Endodermal cell (in vitro differentiated cells): ENCODE measurements at regions not wholly inside any gene's neighbourhood (a gene's known extent, or its start where the extent isn't known, plus 50 kb on each side); places are given as distances from the start of the nearest gene placed in this dataset.

Experiments
- DNase-seq: peaks from one replicate; pipeline ENCODE4 v3.0.0-alpha.2; 2017
- H3K27ac ChIP-seq: 2 replicates; pipeline ENCODE4 v1.5.1; 2013; ENCODE audit warnings: mild to moderate bottlenecking, low read depth, low read length, moderate library complexity
- H3K27me3 ChIP-seq: 2 replicates; pipeline ENCODE4 v1.6.1; 2013; ENCODE audit warnings: mild to moderate bottlenecking, low read length, moderate library complexity; ENCODE audit not compliant: insufficient read depth, control insufficient read depth, poor library complexity, severe bottlenecking
- H3K36me3 ChIP-seq: 2 replicates; pipeline ENCODE4 v1.7.0; 2013; ENCODE audit warnings: mild to moderate bottlenecking, low read length, moderate library complexity; ENCODE audit not compliant: control insufficient read depth, insufficient read depth
- H3K4me1 ChIP-seq: one replicate; pipeline ENCODE4 v1.7.0; 2013; ENCODE audit warnings: low read length; ENCODE audit not compliant: control insufficient read depth, insufficient read depth
- H3K4me3 ChIP-seq: 2 replicates; pipeline ENCODE4 v1.5.1; 2013; ENCODE audit warnings: mild to moderate bottlenecking, low read length, moderate library complexity
- H3K9ac ChIP-seq: 2 replicates; pipeline ENCODE4 v1.6.1; 2013; ENCODE audit warnings: mild to moderate bottlenecking, low read length, moderate library complexity; ENCODE audit not compliant: poor library complexity, severe bottlenecking; ENCODE audit errors: extremely low read depth
- H3K9me3 ChIP-seq: 2 replicates; pipeline ENCODE4 v1.6.1; 2013; ENCODE audit warnings: mild to moderate bottlenecking, low read length, moderate library complexity; ENCODE audit not compliant: control insufficient read depth
- H3K27ac Mint-ChIP-seq: 2 replicates; pipeline ENCODE4 v1.8.0; 2020; ENCODE audit warnings: mixed read lengths
- H3K27me3 Mint-ChIP-seq: 2 replicates; pipeline ENCODE4 v1.8.0; 2021; ENCODE audit warnings: mild to moderate bottlenecking, mixed read lengths; ENCODE audit not compliant: insufficient read depth
- H3K36me3 Mint-ChIP-seq: 2 replicates; pipeline ENCODE4 v1.8.0; 2020; ENCODE audit warnings: low read depth, mixed read lengths
- H3K4me1 Mint-ChIP-seq: 2 replicates; pipeline ENCODE4 v1.8.0; 2020; ENCODE audit warnings: mixed read lengths
- H3K4me3 Mint-ChIP-seq: 2 replicates; pipeline ENCODE4 v1.8.0; 2020; ENCODE audit warnings: mild to moderate bottlenecking, moderate library complexity, mixed read lengths
- H3K9me3 Mint-ChIP-seq: 2 replicates; pipeline ENCODE4 v1.8.0; 2020; ENCODE audit warnings: mild to moderate bottlenecking, mixed read lengths
- CTCF ChIP-seq: fragments of 200-600 bp; sonication (generic); conservative IDR thresholded peaks from 2 replicates; pipeline ENCODE4 v1.5.0; 2021; ENCODE audit warnings: antibody characterized with exemption, mild to moderate bottlenecking
- WGBS, 2 experiments: methylation state at CpG; one replicate each; pipeline versions ENCODE4 v1.1.5 to v1.1.7; 2013; ENCODE audit warnings: missing lambda C conversion rate in 2 of 2, mixed read lengths in 1 of 2; ENCODE audit not compliant: insufficient coverage in 1 of 2, insufficient read length in 1 of 2; 5-methylcytosine and 5-hydroxymethylcytosine counted together

GRCh38 chr2:147772781-147773180 lies 72.0 kb upstream of the ACVR2A start:
- no peak for TF ChIP-seq CTCF
- H3K36me3 ChIP-seq = no peaks in the 10 kb centered on the region
- no peak overlapping the region for H3K4me3 ChIP-seq
- H3K4me3 Mint-ChIP-seq = no peak overlapping the region
- DNase-seq = no peak
- H3K27ac ChIP-seq = no peak overlapping the region
- no peaks in the 10 kb centered on the region for H3K9me3 ChIP-seq
- H3K9ac ChIP-seq = no peak overlapping the region
- H3K27me3 Mint-ChIP-seq = peaks cover 1% of the 10 kb centered on the region
- H3K27me3 ChIP-seq = no peaks in the 10 kb centered on the region
- H3K9me3 Mint-ChIP-seq = peaks cover 8% of the 10 kb centered on the region
- H3K27ac Mint-ChIP-seq = no peak overlapping the region
- no peaks in the 10 kb centered on the region for H3K36me3 Mint-ChIP-seq
- H3K4me1 Mint-ChIP-seq = peaks cover 3% of the 10 kb centered on the region
- no peaks in the 10 kb centered on the region for H3K4me1 ChIP-seq

DNA sequence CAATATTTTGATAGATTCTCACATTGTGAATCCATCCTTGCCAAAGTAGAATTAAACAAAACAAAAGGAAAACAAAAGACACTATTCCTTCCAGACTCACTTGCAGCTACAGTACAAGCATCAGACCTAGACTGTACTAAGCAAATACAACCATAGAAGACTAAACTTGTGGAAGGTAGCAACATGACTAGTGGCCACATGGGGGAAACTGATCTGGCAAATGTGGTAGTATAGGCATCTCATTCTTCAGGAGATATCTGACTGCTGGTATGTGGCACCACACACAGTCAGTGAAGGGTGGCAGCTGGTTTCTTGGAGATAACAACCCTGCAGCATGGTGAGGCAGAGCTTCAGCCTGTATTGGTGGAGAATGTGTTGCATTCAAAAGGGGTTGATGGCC lies 81.0 kb upstream of the ACVR2A start:
- peaks cover 3% of the 10 kb centered on the region for H3K27me3 Mint-ChIP-seq
- no peak overlapping the region for H3K27ac ChIP-seq
- peaks cover 46% of the 10 kb centered on the region for H3K9me3 Mint-ChIP-seq
- peaks cover 2% of the 10 kb centered on the region for H3K36me3 Mint-ChIP-seq
- no peaks in the 10 kb centered on the region for H3K27me3 ChIP-seq
- no peak overlapping the region for H3K4me3 Mint-ChIP-seq
- no peak for DNase-seq
- no peak for TF ChIP-seq CTCF
- no peaks in the 10 kb centered on the region for H3K36me3 ChIP-seq
- peaks cover 5% of the 10 kb centered on the region for H3K4me1 ChIP-seq
- peak overlapping the region; percentile 5 for H3K4me3 ChIP-seq
- peaks cover 34% of the 10 kb centered on the region for H3K9me3 ChIP-seq
- no peak overlapping the region for H3K9ac ChIP-seq
- peaks cover 14% of the 10 kb centered on the region for H3K4me1 Mint-ChIP-seq
- no peak overlapping the region for H3K27ac Mint-ChIP-seq

DNA sequence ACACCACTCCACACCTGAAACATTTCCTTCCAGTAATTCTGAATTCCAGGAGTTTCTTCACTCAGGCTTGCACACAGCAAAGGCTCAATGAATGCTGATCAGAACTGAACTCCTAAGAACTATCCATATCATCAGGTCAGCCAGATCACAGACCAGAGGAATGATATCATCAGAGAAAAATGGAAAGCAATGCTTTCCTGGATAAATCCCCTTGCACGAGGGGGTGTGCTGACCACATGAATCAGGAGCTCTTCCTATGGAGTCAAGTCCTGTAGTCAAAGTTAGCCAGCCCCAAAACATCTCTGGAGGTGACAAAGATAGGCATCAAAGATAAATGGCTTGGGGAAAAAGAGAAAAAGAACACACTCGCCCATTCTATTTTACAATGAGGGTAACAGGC lies 83.8 kb upstream of the ACVR2A start:
- Mint-ChIP-seq H3K4me1 (peaks cover 28% of the 10 kb centered on the region), H3K4me3 (no peak overlapping the region), H3K27ac (no peak overlapping the region), H3K36me3 (no peaks in the 10 kb centered on the region), H3K27me3 (no peaks in the 10 kb centered on the region), H3K9me3 (peaks cover 23% of the 10 kb centered on the region)
- H3K27ac ChIP-seq = no peak overlapping the region
- H3K9me3 ChIP-seq = peaks cover 26% of the 10 kb centered on the region
- no peak for DNase-seq
- WGBS, 2 experiments = 81 to 100% methylated on average over 2 of the region's 2 CpGs
- H3K27me3 ChIP-seq = no peaks in the 10 kb centered on the region
- TF ChIP-seq CTCF = no peak
- peaks cover 15% of the 10 kb centered on the region for H3K4me1 ChIP-seq
- no peaks in the 10 kb centered on the region for H3K36me3 ChIP-seq
- no peak overlapping the region for H3K9ac ChIP-seq
- no peak overlapping the region for H3K4me3 ChIP-seq
